ENCODE measurements at regions not wholly inside any gene's neighbourhood (a gene's known extent, or its start where the extent isn't known, plus 50 kb on each side); places are given as distances from the start of the nearest gene placed in this dataset.

GRCh38 chr16:13291591-13292333 is 390.4 kb downstream of the SHISA9 start:
- no peak for DNase-seq

- DNase-seq, result no peak
Observed at GRCh38 chr16:13296206-13296605, 394.8 kb downstream of the SHISA9 start.

GRCh38 chr16:13298666-13299065 is 397.3 kb downstream of the SHISA9 start:
- no peak for DNase-seq

- DNase-seq, result no peak
Observed at GRCh38 chr16:13300066-13300840, 398.9 kb downstream of the SHISA9 start.

- DNase-seq, result no peak
Observed at GRCh38 chr16:13305019-13305755, 403.8 kb downstream of the SHISA9 start.

GRCh38 chr16:13306161-13306995 is 405.0 kb downstream of the SHISA9 start:
- no peak for DNase-seq

- DNase-seq, result no peak
Observed at GRCh38 chr16:13307255-13307654, 405.9 kb downstream of the SHISA9 start.

- DNase-seq, result no peak
Observed at GRCh38 chr16:13307851-13308250, 406.5 kb downstream of the SHISA9 start.

GRCh38 chr16:13312063-13312462 is 410.7 kb downstream of the SHISA9 start:
- DNase-seq, result no peak

GRCh38 chr16:13313351-13313750 is 412.0 kb downstream of the SHISA9 start:
- DNase-seq, result no peak

- DNase-seq, result no peak
Observed at GRCh38 chr16:13314633-13315032, 413.2 kb downstream of the SHISA9 start.

GRCh38 chr16:13315642-13316427 is 414.4 kb downstream of the SHISA9 start:
- DNase-seq, result no peak

- no peak for DNase-seq
Observed at GRCh38 chr16:13322336-13322735, 420.9 kb downstream of the SHISA9 start.

- DNase-seq, result no peak
Observed at GRCh38 chr16:13324851-13325250, 423.5 kb downstream of the SHISA9 start.

GRCh38 chr16:13325396-13325795 is 424.0 kb downstream of the SHISA9 start:
- no peak for DNase-seq

- no peak for DNase-seq
Observed at GRCh38 chr16:13331918-13332317, 430.5 kb downstream of the SHISA9 start.

GRCh38 chr16:13332713-13333255 is 431.4 kb downstream of the SHISA9 start:
- DNase-seq, result no peak

- DNase-seq, result no peak
Observed at GRCh38 chr16:13333336-13333735, 431.9 kb downstream of the SHISA9 start.

- no peak for DNase-seq
Observed at GRCh38 chr16:13335879-13336278, 434.5 kb downstream of the SHISA9 start.

- no peak for DNase-seq
Observed at GRCh38 chr16:13336335-13336734, 434.9 kb downstream of the SHISA9 start.

Measured in NCI-H1048 (cell line).